ENCODE measurements at regions not wholly inside any gene's neighbourhood (a gene's known extent, or its start where the extent isn't known, plus 50 kb on each side); places are given as distances from the start of the nearest gene placed in this dataset.

- Histone ChIP-seq H3K27ac (peak overlapping the region; percentile 83), H3K9me3 (ENCODE audit: severe bottlenecking) (no peaks in the 10 kb centered on the region), H3K4me3 (ENCODE audit: low read depth, low read length) (peak overlapping the region; percentile 46), H3K36me3 (no peaks in the 10 kb centered on the region), H3K27me3 (ENCODE audit: insufficient read depth, low read depth, severe bottlenecking) (no peaks in the 10 kb centered on the region)
- no peak for TF ChIP-seq CTCF (IDR thresholded peaks at IDR 0.05; ENCODE audit: low read depth, low read length)
- DNase-seq: no peak
Measured at GRCh38 chr13:104008541-104009435, 942.6 kb upstream of the SLC10A2 start.

- Histone ChIP-seq H3K27ac (peak overlapping the region; percentile 83), H3K36me3 (no peaks in the 10 kb centered on the region), H3K9me3 (ENCODE audit: severe bottlenecking) (no peaks in the 10 kb centered on the region), H3K27me3 (ENCODE audit: insufficient read depth, low read depth, severe bottlenecking) (no peaks in the 10 kb centered on the region), H3K4me3 (ENCODE audit: low read depth, low read length) (peak overlapping the region; percentile 46)
- TF ChIP-seq CTCF (IDR thresholded peaks at IDR 0.05; ENCODE audit: low read depth, low read length): no peak
- peak; percentile 16 for DNase-seq
Measured at GRCh38 chr13:104008075-104008474, 941.9 kb upstream of the SLC10A2 start.

- peak overlapping the region; percentile 83 for H3K27ac ChIP-seq
- no peak for TF ChIP-seq CTCF (IDR thresholded peaks at IDR 0.05; ENCODE audit: low read depth, low read length)
- H3K27me3 ChIP-seq (ENCODE audit: insufficient read depth, low read depth, severe bottlenecking): no peaks in the 10 kb centered on the region
- H3K36me3 ChIP-seq: no peaks in the 10 kb centered on the region
- H3K4me3 ChIP-seq (ENCODE audit: low read depth, low read length): peak overlapping the region; percentile 46
- peak; percentile 74 for DNase-seq
- no peaks in the 10 kb centered on the region for H3K9me3 ChIP-seq (ENCODE audit: severe bottlenecking)
Measured at GRCh38 chr13:104006625-104007075, 940.4 kb upstream of the SLC10A2 start.

GRCh38 chr13:104004572-104004971 lies 938.4 kb upstream of the SLC10A2 start:
- Histone ChIP-seq H3K27me3 (ENCODE audit: insufficient read depth, low read depth, severe bottlenecking) (no peaks in the 10 kb centered on the region), H3K9me3 (ENCODE audit: severe bottlenecking) (no peaks in the 10 kb centered on the region), H3K36me3 (no peaks in the 10 kb centered on the region), H3K4me3 (ENCODE audit: low read depth, low read length) (no peak overlapping the region), H3K27ac (no peak overlapping the region)
- no peak for TF ChIP-seq CTCF (IDR thresholded peaks at IDR 0.05; ENCODE audit: low read depth, low read length)
- DNase-seq: no peak

- no peak for TF ChIP-seq CTCF (IDR thresholded peaks at IDR 0.05; ENCODE audit: low read depth, low read length)
- DNase-seq: no peak
- Histone ChIP-seq H3K27ac (no peak overlapping the region), H3K36me3 (no peaks in the 10 kb centered on the region), H3K27me3 (ENCODE audit: insufficient read depth, low read depth, severe bottlenecking) (no peaks in the 10 kb centered on the region), H3K9me3 (ENCODE audit: severe bottlenecking) (no peaks in the 10 kb centered on the region), H3K4me3 (ENCODE audit: low read depth, low read length) (no peak overlapping the region)
Measured at GRCh38 chr13:104002216-104002615, 936.0 kb upstream of the SLC10A2 start.
